HCT116 (cell line): ENCODE measurements at regions not wholly inside any gene's neighbourhood (a gene's known extent, or its start where the extent isn't known, plus 50 kb on each side); places are given as distances from the start of the nearest gene placed in this dataset.

ENCODE experiments used
- ATAC-seq: fragments of 200-7000 bp; cut with Tn5 transposase; 2 replicates; pipeline ENCODE4 v1.9.1; 2020; ENCODE audit warnings: mild to moderate bottlenecking, moderate library complexity
- BruUV-seq: library from RNA; stranded (reverse); fragments of 400-500 nt; replicated peaks from 2 replicates; lab custom pipeline; 2021; lab: Mats Ljungman, UMichigan
- CTCF ChIA-PET: fragments of 300-600 bp; sonication (Branson Sonifier 250); formaldehyde crosslinking; loops from one replicate; lab custom pipeline; 2021; ENCODE audit warnings: antibody characterized with exemption; lab: Charles Lee
- POLR2A ChIA-PET: fragments of 300-600, 350-600 bp; sonication (Branson Sonifier 250); formaldehyde crosslinking; loops from one replicate; lab custom pipeline; 2021; ENCODE audit warnings: antibody characterized with exemption; lab: Charles Lee
- RAD21 ChIA-PET, 2 experiments: fragments of 300-600 bp; sonication (Branson Sonifier 250); formaldehyde crosslinking; loops; one replicate each; lab custom pipeline; 2023; ENCODE audit warnings: low total read pairs in 2 of 2; ENCODE audit not compliant: uncharacterized antibody in 2 of 2, unreplicated experiment in 2 of 2, low non-redundant PET in 1 of 2; lab: Charles Lee
- DNase-seq: peaks from one replicate; pipeline ENCODE4 v3.0.0-alpha.2; 2010; ENCODE audit warnings: low read depth, low spot score
- H2AFZ ChIP-seq: fragments of 200-600 bp; shearing (Covaris generic), sonication (generic); 2 replicates; pipeline ENCODE4 v1.6.1; 2017; ENCODE audit warnings: low read depth, mixed run types, mixed read lengths, antibody characterized with exemption, low read length; ENCODE audit not compliant: poor library complexity, severe bottlenecking
- H3K27ac ChIP-seq: 2 replicates; pipeline ENCODE4 v1.5.1; 2012; ENCODE audit warnings: low read depth, low read length
- H3K27me3 ChIP-seq: fragments of 200-600 bp; sonication (generic); 2 replicates; pipeline ENCODE4 v1.6.1; 2016; ENCODE audit warnings: mixed run types, low read length, mixed read lengths; ENCODE audit not compliant: insufficient read depth
- H3K36me3 ChIP-seq, 2 experiments: fragments of 200-500 bp in 1 of 2; fragments of 200-600 bp in 1 of 2; sonication (Bioruptor generic) in 1 of 2; sonication (generic) in 1 of 2; 2 replicates each; pipeline versions ENCODE4 v1.5.1 to v1.6.1; 2014 to 2016; ENCODE audit warnings: low read length in 2 of 2, inconsistent platforms in 1 of 2, mixed read lengths in 1 of 2, mixed run types in 1 of 2; ENCODE audit not compliant: insufficient read depth in 2 of 2, control insufficient read depth in 1 of 2
- H3K4me1 ChIP-seq, 2 experiments: fragments of 200-600 bp in 1 of 2; sonication (generic) in 1 of 2; 2 replicates each; pipeline versions ENCODE4 v1.5.1 to v1.6.1; 2012 to 2017; ENCODE audit warnings: low read length in 2 of 2, inconsistent platforms in 1 of 2, mild to moderate bottlenecking in 1 of 2, mixed read lengths in 1 of 2, mixed run types in 1 of 2, moderate library complexity in 1 of 2; ENCODE audit not compliant: insufficient read depth in 2 of 2, control insufficient read depth in 1 of 2
- H3K4me2 ChIP-seq: fragments of 200-600 bp; sonication (generic); 2 replicates; pipeline ENCODE4 v1.6.1; 2017; ENCODE audit warnings: mixed run types, low read length, mixed read lengths
- H3K4me3 ChIP-seq, 2 experiments: fragments of 200-600 bp in 1 of 2; sonication (generic) in 1 of 2; replicated peaks in 1 of 2; 2 replicates each; pipeline ENCODE4 v1.5.1; 2011 to 2016; ENCODE audit warnings: low read length in 2 of 2, control low read depth in 1 of 2, low read depth in 1 of 2, mild to moderate bottlenecking in 1 of 2, mixed read lengths in 1 of 2, mixed run types in 1 of 2
- H3K79me2 ChIP-seq: fragments of 200-600 bp; sonication (generic); 2 replicates; pipeline ENCODE4 v1.6.1; 2017; ENCODE audit warnings: mild to moderate bottlenecking, mixed run types, low read length, moderate library complexity, mixed read lengths; ENCODE audit not compliant: insufficient read depth
- H3K9ac ChIP-seq: fragments of 200-600 bp; sonication (generic); 2 replicates; pipeline ENCODE4 v1.6.1; 2016; ENCODE audit warnings: low read length, mixed read lengths
- H3K9me2 ChIP-seq: fragments of 200-600 bp; sonication (generic), shearing (Covaris generic); 2 replicates; pipeline ENCODE4 v1.6.1; 2017; ENCODE audit warnings: mixed run types, mild to moderate bottlenecking, moderate library complexity; ENCODE audit not compliant: insufficient read depth
- H3K9me3 ChIP-seq, 2 experiments: fragments of 200-500 bp in 1 of 2; fragments of 200-600 bp in 1 of 2; sonication (Bioruptor generic) in 1 of 2; sonication (generic) in 1 of 2; 2 replicates each; pipeline ENCODE4 v1.6.1; 2014 to 2017; ENCODE audit warnings: low read length in 2 of 2, mixed read lengths in 2 of 2, inconsistent platforms in 1 of 2, low read depth in 1 of 2, mild to moderate bottlenecking in 1 of 2, mixed run types in 1 of 2, moderate library complexity in 1 of 2; ENCODE audit not compliant: control insufficient read depth in 1 of 2, insufficient read depth in 1 of 2
- H4K20me1 ChIP-seq: fragments of 200-600 bp; sonication (generic), shearing (Covaris generic); 2 replicates; pipeline ENCODE4 v1.6.1; 2017; ENCODE audit warnings: mixed run types, mild to moderate bottlenecking, moderate library complexity; ENCODE audit not compliant: insufficient read depth
- CBX3 ChIP-seq: IDR thresholded peaks from 2 replicates; pipeline ENCODE4 v1.6.1; 2012; ENCODE audit warnings: low read depth
- CEBPB ChIP-seq: IDR thresholded peaks from 2 replicates; pipeline ENCODE4 v1.6.1; 2012; ENCODE audit warnings: low read depth
- CTCF ChIP-seq, 3 experiments: fragments of 200-600 bp in 1 of 3; sonication (generic) in 1 of 3; IDR thresholded peaks in 2 of 3; conservative IDR thresholded peaks in 1 of 3; 2 replicates each; pipeline ENCODE4 v1.5.1; 2012 to 2017; ENCODE audit warnings: low read depth in 2 of 3, low read length in 2 of 3, antibody characterized with exemption in 1 of 3, borderline replicate concordance in 1 of 3, control low read depth in 1 of 3, mild to moderate bottlenecking in 1 of 3, mixed read lengths in 1 of 3, mixed run types in 1 of 3, moderate library complexity in 1 of 3; ENCODE audit not compliant: insufficient read depth in 1 of 3
- ELF1 ChIP-seq: IDR thresholded peaks from 2 replicates; pipeline ENCODE4 v1.6.1; 2012; ENCODE audit warnings: low read depth, borderline replicate concordance
- EZH2 ChIP-seq: fragments of 200-600 bp; sonication (generic); IDR thresholded peaks from 2 replicates; pipeline ENCODE4 v1.6.1; 2017; ENCODE audit warnings: antibody characterized with exemption, mixed run types
- EZH2phosphoT487 ChIP-seq: fragments of 200-600 bp; IDR thresholded peaks from 2 replicates; pipeline ENCODE4 v1.6.1; 2018; ENCODE audit warnings: antibody characterized with exemption, borderline replicate concordance
- FOSL1 ChIP-seq: IDR thresholded peaks from 2 replicates; pipeline ENCODE4 v1.6.1; 2012; ENCODE audit warnings: low read depth
- JUND ChIP-seq: IDR thresholded peaks from 2 replicates; pipeline ENCODE4 v1.6.1; 2012
- SRF ChIP-seq: IDR thresholded peaks from 2 replicates; pipeline ENCODE4 v1.6.1; 2012; ENCODE audit warnings: low read depth
- TCF7L2 ChIP-seq: IDR thresholded peaks from 2 replicates; pipeline ENCODE4 v1.7.0; 2011; ENCODE audit warnings: borderline replicate concordance, inconsistent platforms; ENCODE audit not compliant: insufficient read depth, insufficient read length; ENCODE audit errors: extremely low read depth
- ZBTB33 ChIP-seq: IDR thresholded peaks from 2 replicates; pipeline ENCODE4 v1.6.1; 2011; ENCODE audit warnings: mild to moderate bottlenecking, low read length, moderate library complexity; ENCODE audit not compliant: insufficient replicate concordance; ENCODE audit errors: extremely low read depth
- ZNF274 ChIP-seq: fragments of 200-500 bp; sonication (Bioruptor generic); IDR thresholded peaks from 2 replicates; pipeline ENCODE4 v1.6.1; 2014; ENCODE audit warnings: mild to moderate bottlenecking, low read depth, low read length, inconsistent platforms
- intact Hi-C: fragments of 100-400 bp; cut with micrococcal nuclease; formaldehyde crosslinking; loops from 2 replicates; pipeline ENCODE4 v1.10.0; 2022

DNA sequence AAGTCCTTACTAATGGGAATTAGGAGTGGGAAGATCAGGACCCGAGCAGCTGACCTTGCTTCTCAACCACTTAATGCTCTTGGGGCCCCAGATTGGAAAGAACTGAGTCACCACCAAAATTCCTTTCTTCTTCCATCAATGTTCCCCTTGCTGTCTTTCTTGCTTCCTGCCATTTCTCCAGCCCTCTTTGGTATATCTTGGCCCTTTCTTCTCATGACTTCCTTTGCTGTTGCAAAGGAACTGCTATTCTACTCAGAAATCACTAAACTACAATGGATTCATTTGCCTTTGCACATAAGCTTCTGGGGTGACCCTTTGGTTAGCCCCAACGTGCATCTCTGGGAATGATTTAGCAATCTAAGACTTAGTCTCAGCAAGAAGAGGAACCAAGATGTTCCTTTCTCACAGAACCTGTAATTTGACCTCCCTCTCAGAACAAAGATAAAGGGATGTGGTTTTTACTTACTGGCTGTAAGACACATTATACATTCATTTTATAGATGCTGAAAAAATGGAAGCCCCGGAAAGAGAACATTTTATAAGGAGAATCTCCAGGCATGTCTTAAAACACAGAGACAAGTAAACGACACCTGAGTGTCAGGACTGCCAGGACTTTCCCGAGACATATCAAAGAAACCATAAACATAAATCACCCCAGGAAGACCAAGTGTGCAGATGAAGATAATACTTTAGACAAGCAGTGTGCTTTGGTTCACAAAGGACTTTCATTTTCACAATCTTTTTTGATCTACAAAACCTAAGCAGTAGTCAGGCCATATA, 99.0 kb upstream of the TNFAIP3 start:
- TF ChIP-seq FOSL1, result no peak
- TF ChIP-seq CEBPB, result no peak
- TF ChIP-seq TCF7L2, result no peak
- no peak for TF ChIP-seq ZBTB33
- TF ChIP-seq CBX3, result no peak
- no peak for TF ChIP-seq SRF
- TF ChIP-seq CTCF (IDR thresholded peaks at IDR 0.05 in 2 of 3, conservative IDR thresholded peaks at IDR 0.05 in 1 of 3; ENCODE audit: borderline replicate concordance in 1 of 3, insufficient read depth in 1 of 3, low read depth in 2 of 3, low read length in 2 of 3), result no peak
- no peak for TF ChIP-seq JUND
- TF ChIP-seq EZH2phosphoT487, result no peak
- no peak for TF ChIP-seq ZNF274
- no peak for TF ChIP-seq ELF1
- no peak for TF ChIP-seq EZH2
- no peaks in the 10 kb centered on the region for H3K9me2 ChIP-seq
- no peak overlapping the region for H3K27ac ChIP-seq
- ChIA-PET RAD21 (no interaction called here), POLR2A (no interaction called here), CTCF (no interaction called here)
- H4K20me1 ChIP-seq, result no peaks in the 10 kb centered on the region
- H2AFZ ChIP-seq, result no peak overlapping the region
- no peak for DNase-seq
- H3K4me3 ChIP-seq, result no peak overlapping the region
- no peak for ATAC-seq
- intact Hi-C loops, result no loop called here
- H3K79me2 ChIP-seq, result no peaks in the 10 kb centered on the region
- no peak overlapping the region for H3K4me2 ChIP-seq
- H3K36me3 ChIP-seq, result no peaks in the 10 kb centered on the region
- H3K4me1 ChIP-seq, result no peaks in the 10 kb centered on the region; a peak in 1 of 4 replicates
- no peak overlapping the region for H3K9ac ChIP-seq
- H3K9me3 ChIP-seq, result no peaks in the 10 kb centered on the region
- BruUV-seq, result no TSS peak
- H3K27me3 ChIP-seq, result no peaks in the 10 kb centered on the region
